Progenitor cell of endocrine pancreas (in vitro differentiated cells): ENCODE measurements at regions not wholly inside any gene's neighbourhood (a gene's known extent, or its start where the extent isn't known, plus 50 kb on each side); places are given as distances from the start of the nearest gene placed in this dataset.

Experiments
- DNase-seq: peaks from one replicate; pipeline ENCODE4 v3.0.0; 2021; ENCODE audit warnings: low spot score; ENCODE audit not compliant: unreplicated experiment
- H3K27ac Mint-ChIP-seq: 2 replicates; pipeline ENCODE4 v1.8.0; 2021; ENCODE audit warnings: mild to moderate bottlenecking, moderate library complexity, mixed read lengths
- H3K27me3 Mint-ChIP-seq: 2 replicates; pipeline ENCODE4 v1.8.0; 2021; ENCODE audit warnings: mixed read lengths
- H3K36me3 Mint-ChIP-seq: 2 replicates; pipeline ENCODE4 v1.8.0; 2022; ENCODE audit warnings: mixed read lengths; ENCODE audit not compliant: insufficient read depth
- H3K4me1 Mint-ChIP-seq: 2 replicates; pipeline ENCODE4 v1.8.0; 2021; ENCODE audit warnings: low read depth, mixed read lengths
- H3K4me3 Mint-ChIP-seq: 2 replicates; pipeline ENCODE4 v1.8.0; 2021; ENCODE audit warnings: low read depth, mild to moderate bottlenecking, moderate library complexity, mixed read lengths
- H3K9me3 Mint-ChIP-seq: 2 replicates; pipeline ENCODE4 v1.8.0; 2021; ENCODE audit warnings: low read depth, mixed read lengths
- TF ChIP-seq, protein P1 (sequence below): fragments of 200-600 bp; sonication (generic); IDR thresholded peaks from one replicate; pipeline ENCODE4 v1.5.0; 2021; ENCODE audit warnings: antibody characterized with exemption, mild to moderate bottlenecking; ENCODE audit not compliant: unreplicated experiment

GRCh38 chr7:145339319-145339718 is 503.5 kb upstream of the TPK1 start:
- H3K27ac Mint-ChIP-seq = no peak overlapping the region
- H3K36me3 Mint-ChIP-seq = no peaks in the 10 kb centered on the region
- H3K9me3 Mint-ChIP-seq = peaks cover 10% of the 10 kb centered on the region
- no peaks in the 10 kb centered on the region for H3K27me3 Mint-ChIP-seq
- DNase-seq = no peak
- H3K4me3 Mint-ChIP-seq = no peak overlapping the region
- TF ChIP-seq, protein P1, sequence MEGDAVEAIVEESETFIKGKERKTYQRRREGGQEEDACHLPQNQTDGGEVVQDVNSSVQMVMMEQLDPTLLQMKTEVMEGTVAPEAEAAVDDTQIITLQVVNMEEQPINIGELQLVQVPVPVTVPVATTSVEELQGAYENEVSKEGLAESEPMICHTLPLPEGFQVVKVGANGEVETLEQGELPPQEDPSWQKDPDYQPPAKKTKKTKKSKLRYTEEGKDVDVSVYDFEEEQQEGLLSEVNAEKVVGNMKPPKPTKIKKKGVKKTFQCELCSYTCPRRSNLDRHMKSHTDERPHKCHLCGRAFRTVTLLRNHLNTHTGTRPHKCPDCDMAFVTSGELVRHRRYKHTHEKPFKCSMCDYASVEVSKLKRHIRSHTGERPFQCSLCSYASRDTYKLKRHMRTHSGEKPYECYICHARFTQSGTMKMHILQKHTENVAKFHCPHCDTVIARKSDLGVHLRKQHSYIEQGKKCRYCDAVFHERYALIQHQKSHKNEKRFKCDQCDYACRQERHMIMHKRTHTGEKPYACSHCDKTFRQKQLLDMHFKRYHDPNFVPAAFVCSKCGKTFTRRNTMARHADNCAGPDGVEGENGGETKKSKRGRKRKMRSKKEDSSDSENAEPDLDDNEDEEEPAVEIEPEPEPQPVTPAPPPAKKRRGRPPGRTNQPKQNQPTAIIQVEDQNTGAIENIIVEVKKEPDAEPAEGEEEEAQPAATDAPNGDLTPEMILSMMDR = no peak
- no peaks in the 10 kb centered on the region for H3K4me1 Mint-ChIP-seq

- Mint-ChIP-seq H3K9me3 (peaks cover 10% of the 10 kb centered on the region), H3K4me3 (no peak overlapping the region), H3K4me1 (no peaks in the 10 kb centered on the region), H3K27ac (no peak overlapping the region), H3K36me3 (no peaks in the 10 kb centered on the region), H3K27me3 (no peaks in the 10 kb centered on the region)
- no peak for DNase-seq
- TF ChIP-seq, protein P1 = no peak
Observed at GRCh38 chr7:145331522-145331921, 495.7 kb upstream of the TPK1 start.

GRCh38 chr7:145331076-145331475 is 495.2 kb upstream of the TPK1 start:
- Mint-ChIP-seq H3K4me1 (no peaks in the 10 kb centered on the region), H3K27ac (no peak overlapping the region), H3K27me3 (no peaks in the 10 kb centered on the region), H3K4me3 (no peak overlapping the region), H3K36me3 (no peaks in the 10 kb centered on the region), H3K9me3 (peaks cover 8% of the 10 kb centered on the region)
- no peak for DNase-seq
- TF ChIP-seq, protein P1 = peak; percentile 44

DNA sequence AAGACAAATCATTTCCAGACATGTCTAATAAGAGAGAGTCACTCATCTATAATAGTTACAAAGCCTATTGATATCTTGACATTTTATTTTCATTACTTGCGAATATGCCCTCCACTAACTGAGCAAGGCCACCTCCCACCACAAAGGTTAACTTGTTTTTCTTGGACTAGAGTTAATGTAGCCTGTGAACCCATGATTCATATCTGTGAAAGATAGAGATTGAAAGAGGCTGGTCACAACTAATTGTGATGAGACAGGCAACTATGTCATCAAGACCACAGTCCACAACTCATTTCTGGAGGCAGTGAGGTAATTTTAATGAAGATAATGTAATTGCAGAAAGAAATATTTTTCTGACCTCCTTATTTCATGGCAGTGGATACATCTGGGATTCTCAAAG is 491.8 kb upstream of the TPK1 start:
- no peak for DNase-seq
- no peaks in the 10 kb centered on the region for H3K9me3 Mint-ChIP-seq
- H3K27ac Mint-ChIP-seq = no peak overlapping the region
- TF ChIP-seq, protein P1 = no peak
- no peak overlapping the region for H3K4me3 Mint-ChIP-seq
- H3K27me3 Mint-ChIP-seq = no peaks in the 10 kb centered on the region
- H3K36me3 Mint-ChIP-seq = no peaks in the 10 kb centered on the region
- H3K4me1 Mint-ChIP-seq = no peaks in the 10 kb centered on the region

GRCh38 chr7:145324081-145324480 is 488.2 kb upstream of the TPK1 start:
- Mint-ChIP-seq H3K4me1 (no peaks in the 10 kb centered on the region), H3K27ac (no peak overlapping the region), H3K9me3 (no peaks in the 10 kb centered on the region), H3K36me3 (no peaks in the 10 kb centered on the region), H3K27me3 (no peaks in the 10 kb centered on the region), H3K4me3 (no peak overlapping the region)
- DNase-seq = no peak
- TF ChIP-seq, protein P1 = no peak

GRCh38 chr7:145313551-145313950 is 477.7 kb upstream of the TPK1 start:
- TF ChIP-seq, protein P1 = no peak
- Mint-ChIP-seq H3K36me3 (no peaks in the 10 kb centered on the region), H3K4me3 (no peak overlapping the region), H3K27ac (no peak overlapping the region), H3K4me1 (no peaks in the 10 kb centered on the region), H3K9me3 (peaks cover 4% of the 10 kb centered on the region), H3K27me3 (no peaks in the 10 kb centered on the region)
- DNase-seq = no peak
